Keratinocyte (primary cell): ENCODE measurements at regions not wholly inside any gene's neighbourhood (a gene's known extent, or its start where the extent isn't known, plus 50 kb on each side); places are given as distances from the start of the nearest gene placed in this dataset.
A peak's percentile ranks its signal among the peaks of the same experiment; 100 is the strongest.

Source experiments
- DNase-seq: peaks from one replicate; pipeline ENCODE4 v3.0.0-alpha.2; 2011; ENCODE audit warnings: low read depth, missing footprints, low spot score
- FAIRE-seq: peaks from 2 replicates; lab custom pipeline; 2011; peaks lifted over from hg19 to GRCh38; lab: Jason Lieb, UNC
- H2AFZ ChIP-seq: 2 replicates; pipeline ENCODE4 v1.6.0; 2012; ENCODE audit warnings: low read length, control low read depth, inconsistent platforms; ENCODE audit not compliant: control insufficient read depth
- H3K27ac ChIP-seq: 2 replicates; pipeline ENCODE4 v1.5.1; 2011; ENCODE audit warnings: low read length; ENCODE audit not compliant: control insufficient read depth, insufficient read depth
- H3K27me3 ChIP-seq: 3 replicates; pipeline ENCODE4 v1.6.0; 2011; ENCODE audit warnings: low read length; ENCODE audit not compliant: control insufficient read depth, insufficient read depth; ENCODE audit errors: extremely low read depth
- H3K36me3 ChIP-seq, 2 experiments: 2 replicates in 1 of 2; 3 replicates in 1 of 2; pipeline ENCODE4 v1.5.1; 2011; ENCODE audit warnings: low read length in 2 of 2, mild to moderate bottlenecking in 1 of 2; ENCODE audit not compliant: control insufficient read depth in 2 of 2, insufficient read depth in 2 of 2; ENCODE audit errors: extremely low read depth in 1 of 2
- H3K4me1 ChIP-seq: 3 replicates; pipeline ENCODE4 v1.5.1; 2011; ENCODE audit warnings: low read length; ENCODE audit not compliant: control insufficient read depth, insufficient read depth; ENCODE audit errors: extremely low read depth
- H3K4me2 ChIP-seq: 3 replicates; pipeline ENCODE4 v1.6.0; 2011; ENCODE audit warnings: low read depth, low read length; ENCODE audit not compliant: control insufficient read depth, insufficient read depth; ENCODE audit errors: extremely low read depth
- H3K4me3 ChIP-seq, 3 experiments: fragments of 200-600 bp in 1 of 3; sonication (generic) in 1 of 3; 2 replicates in 2 of 3; 3 replicates in 1 of 3; pipeline ENCODE4 v1.5.1; 2011 to 2016; ENCODE audit warnings: low read length in 3 of 3, mild to moderate bottlenecking in 3 of 3, control low read depth in 2 of 3, inconsistent platforms in 1 of 3, low read depth in 1 of 3, mixed read lengths in 1 of 3, mixed run types in 1 of 3, moderate library complexity in 1 of 3; ENCODE audit not compliant: control insufficient read depth in 2 of 3, insufficient read depth in 2 of 3; ENCODE audit errors: extremely low read depth in 1 of 3
- H3K79me2 ChIP-seq: 2 replicates; pipeline ENCODE4 v1.6.0; 2012; ENCODE audit warnings: low read length; ENCODE audit not compliant: control insufficient read depth, insufficient read depth
- H3K9ac ChIP-seq: 3 replicates; pipeline ENCODE4 v1.6.0; 2011; ENCODE audit warnings: low read length; ENCODE audit not compliant: control insufficient read depth, insufficient read depth; ENCODE audit errors: extremely low read depth
- H3K9me1 ChIP-seq: 3 replicates; pipeline ENCODE4 v1.6.0; 2011; ENCODE audit warnings: low read length; ENCODE audit not compliant: control insufficient read depth, insufficient read depth; ENCODE audit errors: extremely low read depth
- H3K9me3 ChIP-seq: 2 replicates; pipeline ENCODE4 v1.5.1; 2012; ENCODE audit warnings: low read depth, low read length; ENCODE audit not compliant: control insufficient read depth
- H4K20me1 ChIP-seq: 3 replicates; pipeline ENCODE4 v1.6.0; 2011; ENCODE audit warnings: low read length; ENCODE audit not compliant: control insufficient read depth, insufficient read depth; ENCODE audit errors: extremely low read depth
- CTCF ChIP-seq, 3 experiments: IDR thresholded peaks in 1 of 3; conservative IDR thresholded peaks in 1 of 3; optimal IDR thresholded peaks in 1 of 3; 2 replicates in 2 of 3; 3 replicates in 1 of 3; pipeline versions ENCODE3 to v1.5.1; 2011; ENCODE audit warnings: low read length in 3 of 3, mild to moderate bottlenecking in 3 of 3, moderate library complexity in 2 of 3, control low read depth in 1 of 3, inconsistent platforms in 1 of 3; ENCODE audit not compliant: insufficient read depth in 2 of 3; ENCODE audit errors: extremely low read depth in 1 of 3
- EZH2 ChIP-seq: IDR thresholded peaks from one replicate; pipeline ENCODE4 v1.6.1; 2012; ENCODE audit warnings: inconsistent platforms, mild to moderate bottlenecking, low read length, moderate library complexity
- dilution Hi-C: fragments of 300-500 bp; cut with MboI; formaldehyde crosslinking; loops from one replicate; pipeline ENCODE4 v1.7.0; 2020; ENCODE audit warnings: low sequenced_read_pairs; ENCODE audit not compliant: extremely low pct_ligation_motif_present

DNA sequence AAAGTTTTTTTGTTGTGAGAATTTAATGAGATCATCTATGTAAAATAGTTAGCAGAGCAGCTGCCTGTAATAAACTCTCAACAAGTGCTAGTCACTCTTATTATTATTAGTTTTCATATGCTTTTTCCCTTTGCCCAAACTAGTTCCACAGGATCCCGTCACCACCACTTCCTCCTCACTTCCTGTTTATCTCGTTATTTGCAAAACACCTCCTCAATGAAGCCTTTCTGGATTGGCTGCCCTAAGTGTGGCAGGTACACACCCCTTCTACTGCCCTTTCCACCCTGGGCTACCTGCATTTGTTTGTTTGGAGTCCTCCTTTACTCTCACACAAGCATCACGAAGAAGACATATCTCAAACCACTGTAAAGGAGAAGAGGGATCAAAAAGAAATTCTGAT lies 54.4 kb upstream of the KLF3 start:
- H3K9me1 ChIP-seq, result no peaks in the 10 kb centered on the region

DNA sequence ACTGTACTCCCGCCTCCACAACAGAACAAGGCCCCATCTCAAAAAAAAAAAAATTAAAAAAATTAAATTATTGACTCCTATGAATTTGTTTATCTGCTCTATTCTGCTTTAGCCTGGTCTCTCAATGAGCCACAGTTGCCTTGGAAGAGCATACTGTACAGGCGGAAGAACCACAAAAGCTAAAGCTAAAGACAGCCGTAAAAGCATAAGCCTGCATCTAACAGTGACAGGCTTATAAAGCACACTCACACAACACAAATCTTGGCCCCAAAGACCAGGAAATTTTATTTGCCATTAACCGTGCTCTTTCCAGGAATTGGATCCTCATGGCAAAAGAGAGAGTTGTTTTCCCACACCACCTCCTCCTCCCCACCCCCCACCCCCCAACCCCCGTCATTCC lies 53.5 kb upstream of the KLF3 start:
- dilution Hi-C loops, result no loop called here
- H3K9ac ChIP-seq, result no peak overlapping the region

More for the DNA sequence above, 54.4 kb upstream of the KLF3 start:
- no peak for DNase-seq
- Histone ChIP-seq H3K4me3 (no peak overlapping the region), H3K9ac (no peak overlapping the region), H4K20me1 (no peaks in the 10 kb centered on the region), H3K36me3 (no peaks in the 10 kb centered on the region), H3K27me3 (no peaks in the 10 kb centered on the region), H3K4me1 (peaks cover 9% of the 10 kb centered on the region), H3K4me2 (no peak overlapping the region), H3K9me3 (no peaks in the 10 kb centered on the region), H3K27ac (no peak overlapping the region), H3K79me2 (no peaks in the 10 kb centered on the region), H2AFZ (peak overlapping the region; percentile 44)
- dilution Hi-C loops, result no loop called here
- no peak for FAIRE-seq
- TF ChIP-seq EZH2, result no peak
- TF ChIP-seq CTCF (optimal IDR thresholded peaks at IDR 0.05 in 1 of 3, IDR thresholded peaks at IDR 0.05 in 1 of 3, conservative IDR thresholded peaks at IDR 0.05 in 1 of 3; ENCODE audit: extremely low read depth in 1 of 3, insufficient read depth in 2 of 3, low read length in 3 of 3), result no peak

More for the DNA sequence above, 53.5 kb upstream of the KLF3 start:
- Histone ChIP-seq H3K9me1 (no peaks in the 10 kb centered on the region), H3K9me3 (no peaks in the 10 kb centered on the region), H3K4me2 (no peak overlapping the region), H2AFZ (no peak overlapping the region), H3K4me3 (no peak overlapping the region), H4K20me1 (no peaks in the 10 kb centered on the region), H3K36me3 (no peaks in the 10 kb centered on the region), H3K27ac (no peak overlapping the region), H3K79me2 (no peaks in the 10 kb centered on the region), H3K4me1 (peaks cover 9% of the 10 kb centered on the region), H3K27me3 (no peaks in the 10 kb centered on the region)
- DNase-seq (no peak), FAIRE-seq (no peak)
- no peak for TF ChIP-seq CTCF (optimal IDR thresholded peaks at IDR 0.05 in 1 of 3, IDR thresholded peaks at IDR 0.05 in 1 of 3, conservative IDR thresholded peaks at IDR 0.05 in 1 of 3; ENCODE audit: extremely low read depth in 1 of 3, insufficient read depth in 2 of 3, low read length in 3 of 3)
- no peak for TF ChIP-seq EZH2
